ENCODE measurements at regions not wholly inside any gene's neighbourhood (a gene's known extent, or its start where the extent isn't known, plus 50 kb on each side); places are given as distances from the start of the nearest gene placed in this dataset.
A peak's percentile ranks its signal among the peaks of the same experiment; 100 is the strongest.
"Not testable (repeated sequence)": the region's sequence is repeated elsewhere in the genome, so short reads cannot be mapped to it uniquely, and the experiment has no call there.

GRCh38 chr7:114082642-114083165 is 163.9 kb upstream of the PPP1R3A start:
- Mint-ChIP-seq H3K27me3 (ENCODE audit: low read depth) (peaks cover 82% of the 10 kb centered on the region), H3K4me3 (no peak overlapping the region)

GRCh38 chr7:114081606-114082425 is 163.0 kb upstream of the PPP1R3A start:
- Mint-ChIP-seq H3K36me3 (ENCODE audit: low read depth) (peaks cover 2% of the 10 kb centered on the region), H3K9me3 (no peaks in the 10 kb centered on the region), H3K4me3 (no peak overlapping the region), H3K4me1 (ENCODE audit: low read depth) (peaks cover 24% of the 10 kb centered on the region), H3K27me3 (ENCODE audit: low read depth) (peaks cover 75% of the 10 kb centered on the region), H3K27ac (no peak overlapping the region)

More at GRCh38 chr7:114082642-114083165, 163.9 kb upstream of the PPP1R3A start:
- Mint-ChIP-seq H3K36me3 (ENCODE audit: low read depth) (peaks cover 2% of the 10 kb centered on the region), H3K9me3 (no peaks in the 10 kb centered on the region), H3K4me1 (ENCODE audit: low read depth) (peaks cover 29% of the 10 kb centered on the region), H3K27ac (no peak overlapping the region)

GRCh38 chr7:114077158-114077524 is 158.3 kb upstream of the PPP1R3A start:
- H3K36me3 Mint-ChIP-seq (ENCODE audit: low read depth); H3K9me3 Mint-ChIP-seq; H3K27ac Mint-ChIP-seq; H3K4me1 Mint-ChIP-seq (ENCODE audit: low read depth); H3K4me3 Mint-ChIP-seq: not testable (repeated sequence)
- peaks cover 36% of the 10 kb centered on the region for H3K27me3 Mint-ChIP-seq (ENCODE audit: low read depth)

- H3K36me3 Mint-ChIP-seq (ENCODE audit: low read depth); H3K9me3 Mint-ChIP-seq; H3K27ac Mint-ChIP-seq; H3K4me1 Mint-ChIP-seq (ENCODE audit: low read depth); H3K4me3 Mint-ChIP-seq: not testable (repeated sequence)
- peaks cover 33% of the 10 kb centered on the region for H3K27me3 Mint-ChIP-seq (ENCODE audit: low read depth)
These were observed 157.8 kb upstream of the PPP1R3A start for GRCh38 chr7:114076392-114077157.

GRCh38 chr7:114073701-114074100 is 154.9 kb upstream of the PPP1R3A start:
- Mint-ChIP-seq H3K4me1 (ENCODE audit: low read depth) (no peaks in the 10 kb centered on the region), H3K36me3 (ENCODE audit: low read depth) (no peaks in the 10 kb centered on the region), H3K4me3 (no peak overlapping the region), H3K27me3 (ENCODE audit: low read depth) (peaks cover 16% of the 10 kb centered on the region), H3K27ac (no peak overlapping the region), H3K9me3 (no peaks in the 10 kb centered on the region)

- Mint-ChIP-seq H3K27me3 (ENCODE audit: low read depth) (peaks cover 10% of the 10 kb centered on the region), H3K9me3 (no peaks in the 10 kb centered on the region), H3K27ac (no peak overlapping the region), H3K4me3 (no peak overlapping the region), H3K36me3 (ENCODE audit: low read depth) (no peaks in the 10 kb centered on the region), H3K4me1 (ENCODE audit: low read depth) (no peaks in the 10 kb centered on the region)
These were observed 151.4 kb upstream of the PPP1R3A start for GRCh38 chr7:114070246-114070645.

- Mint-ChIP-seq H3K4me3 (no peak overlapping the region), H3K36me3 (ENCODE audit: low read depth) (no peaks in the 10 kb centered on the region), H3K9me3 (no peaks in the 10 kb centered on the region), H3K27me3 (ENCODE audit: low read depth) (no peaks in the 10 kb centered on the region), H3K4me1 (ENCODE audit: low read depth) (no peaks in the 10 kb centered on the region), H3K27ac (no peak overlapping the region)
These were observed 144.0 kb upstream of the PPP1R3A start for GRCh38 chr7:114062810-114063209.

GRCh38 chr7:114051871-114052331 is 133.1 kb upstream of the PPP1R3A start:
- H3K27me3 Mint-ChIP-seq (ENCODE audit: low read depth), result no peaks in the 10 kb centered on the region
- H3K9me3 Mint-ChIP-seq, result no peaks in the 10 kb centered on the region
- no peak overlapping the region for H3K27ac Mint-ChIP-seq
- H3K36me3 Mint-ChIP-seq (ENCODE audit: low read depth), result no peaks in the 10 kb centered on the region
- no peak overlapping the region for H3K4me3 Mint-ChIP-seq
- peaks cover 8% of the 10 kb centered on the region for H3K4me1 Mint-ChIP-seq (ENCODE audit: low read depth)

GRCh38 chr7:114050571-114050970 is 131.8 kb upstream of the PPP1R3A start:
- Mint-ChIP-seq H3K27ac (no peak overlapping the region), H3K9me3 (no peaks in the 10 kb centered on the region), H3K27me3 (ENCODE audit: low read depth) (no peaks in the 10 kb centered on the region), H3K4me3 (no peak overlapping the region), H3K36me3 (ENCODE audit: low read depth) (no peaks in the 10 kb centered on the region), H3K4me1 (ENCODE audit: low read depth) (peaks cover 8% of the 10 kb centered on the region)

- H3K9me3 Mint-ChIP-seq, result no peaks in the 10 kb centered on the region
- no peaks in the 10 kb centered on the region for H3K36me3 Mint-ChIP-seq (ENCODE audit: low read depth)
- H3K4me1 Mint-ChIP-seq (ENCODE audit: low read depth), result peaks cover 8% of the 10 kb centered on the region
- H3K27me3 Mint-ChIP-seq (ENCODE audit: low read depth), result no peaks in the 10 kb centered on the region
- H3K27ac Mint-ChIP-seq, result no peak overlapping the region
- peak overlapping the region; percentile 51 for H3K4me3 Mint-ChIP-seq
These were observed 129.8 kb upstream of the PPP1R3A start for GRCh38 chr7:114048386-114049235.

- Mint-ChIP-seq H3K4me1 (ENCODE audit: low read depth) (peaks cover 8% of the 10 kb centered on the region), H3K27ac (no peak overlapping the region), H3K27me3 (ENCODE audit: low read depth) (no peaks in the 10 kb centered on the region), H3K4me3 (peak overlapping the region; percentile 51), H3K36me3 (ENCODE audit: low read depth) (no peaks in the 10 kb centered on the region), H3K9me3 (no peaks in the 10 kb centered on the region)
These were observed 129.1 kb upstream of the PPP1R3A start for GRCh38 chr7:114047889-114048288.

GRCh38 chr7:114033475-114033874 is 114.7 kb upstream of the PPP1R3A start:
- Mint-ChIP-seq H3K27ac (no peak overlapping the region), H3K9me3 (no peaks in the 10 kb centered on the region), H3K36me3 (ENCODE audit: low read depth) (no peaks in the 10 kb centered on the region), H3K4me1 (ENCODE audit: low read depth) (no peaks in the 10 kb centered on the region), H3K27me3 (ENCODE audit: low read depth) (no peaks in the 10 kb centered on the region), H3K4me3 (no peak overlapping the region)

- no peak overlapping the region for H3K4me3 Mint-ChIP-seq
- H3K27me3 Mint-ChIP-seq (ENCODE audit: low read depth), result no peaks in the 10 kb centered on the region
- H3K9me3 Mint-ChIP-seq, result no peaks in the 10 kb centered on the region
- H3K36me3 Mint-ChIP-seq (ENCODE audit: low read depth), result no peaks in the 10 kb centered on the region
- H3K27ac Mint-ChIP-seq, result no peak overlapping the region
- no peaks in the 10 kb centered on the region for H3K4me1 Mint-ChIP-seq (ENCODE audit: low read depth)
These were observed 107.8 kb upstream of the PPP1R3A start for GRCh38 chr7:114026486-114027089.

- no peaks in the 10 kb centered on the region for H3K36me3 Mint-ChIP-seq (ENCODE audit: low read depth)
- H3K27ac Mint-ChIP-seq, result no peak overlapping the region
- no peaks in the 10 kb centered on the region for H3K9me3 Mint-ChIP-seq
- no peaks in the 10 kb centered on the region for H3K4me1 Mint-ChIP-seq (ENCODE audit: low read depth)
- H3K27me3 Mint-ChIP-seq (ENCODE audit: low read depth), result no peaks in the 10 kb centered on the region
- no peak overlapping the region for H3K4me3 Mint-ChIP-seq
These were observed 102.3 kb upstream of the PPP1R3A start for GRCh38 chr7:114021135-114021534.
